ENCODE measurements at regions not wholly inside any gene's neighbourhood (a gene's known extent, or its start where the extent isn't known, plus 50 kb on each side); places are given as distances from the start of the nearest gene placed in this dataset.
A peak's percentile ranks its signal among the peaks of the same experiment; 100 is the strongest.
"Not testable (repeated sequence)": the region's sequence is repeated elsewhere in the genome, so short reads cannot be mapped to it uniquely, and the experiment has no call there.

GRCh38 chr2:53490659-53491058 lies 276.9 kb upstream of the CHAC2 start:
- Histone ChIP-seq H3K9me3 (ENCODE audit: control insufficient read depth, insufficient read depth, low read length) (peaks cover 4% of the 10 kb centered on the region; the same call in 1 of the 2 replicates), H3K4me3 (ENCODE audit: low read depth, low read length) (no peak overlapping the region), H3K27ac (ENCODE audit: low read depth, low read length) (peak overlapping the region; percentile 42), H3K27me3 (ENCODE audit: control insufficient read depth, insufficient read depth, low read length) (no peaks in the 10 kb centered on the region)
- peak; percentile 62 for DNase-seq (ENCODE audit: low read depth, low spot score)
- CTCF ChIA-PET: interaction anchor here (1.4 kb wide), 1 partner anchor 68 kb away, joined by 4 read pairs; no protein-coding TSS in a partner anchor
- POLR2A ChIA-PET: interaction anchor here (0.6 to 1.4 kb wide), 2 partner anchors 22 to 27 kb away, joined by 4 to 5 read pairs; no protein-coding TSS in a partner anchor
- TF ChIP-seq CTCF (IDR thresholded peaks at IDR 0.05; ENCODE audit: low read depth, low read length): no peak

DNA sequence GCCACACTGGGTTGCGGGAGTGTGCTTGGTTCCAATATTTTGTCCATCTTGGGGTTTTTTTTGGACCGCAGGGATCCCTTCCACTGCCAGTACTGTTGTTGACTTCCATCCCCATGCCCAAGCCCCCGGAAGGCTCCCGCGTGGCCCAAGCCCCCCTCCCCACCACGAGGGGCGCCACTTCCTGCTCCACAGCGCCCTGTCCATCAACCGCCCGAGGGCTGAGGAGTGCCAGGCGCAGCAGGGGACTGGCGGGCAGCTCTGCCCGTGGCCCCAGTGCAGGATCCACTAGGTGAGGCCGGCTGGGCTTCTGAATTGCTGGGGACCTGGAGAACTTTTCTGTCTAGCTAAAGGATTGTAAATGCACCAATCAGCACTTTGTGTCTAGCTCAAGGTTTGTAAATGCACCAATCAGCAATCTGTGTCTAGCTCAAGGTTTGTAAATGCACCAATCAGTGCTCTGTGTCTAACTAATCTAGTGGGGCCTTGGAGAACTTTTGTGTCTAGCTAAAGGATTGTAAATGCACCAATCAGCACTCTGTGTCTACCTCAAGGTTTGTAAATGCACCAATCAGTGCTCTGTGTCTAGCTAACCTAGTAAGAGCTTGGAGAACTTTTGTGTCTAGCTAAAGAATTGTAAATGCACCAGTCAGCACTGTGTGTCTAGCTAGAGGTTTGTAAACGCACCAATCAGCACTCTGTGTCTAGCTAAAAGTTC lies 281.3 kb upstream of the CHAC2 start:
- H3K27me3 ChIP-seq (ENCODE audit: control insufficient read depth, insufficient read depth, low read length); H3K27ac ChIP-seq (ENCODE audit: low read depth, low read length); H3K4me3 ChIP-seq (ENCODE audit: low read depth, low read length); POLR2A ChIA-PET; DNase-seq (ENCODE audit: low read depth, low spot score); H3K9me3 ChIP-seq (ENCODE audit: control insufficient read depth, insufficient read depth, low read length): not testable (repeated sequence)
- CTCF ChIA-PET: interaction anchor here (0.6 kb wide), 1 partner anchor 231 kb away, joined by 3 read pairs; no protein-coding TSS in a partner anchor

- ChIA-PET CTCF (no interaction called here), POLR2A (no interaction called here)
- no peak overlapping the region for H3K27ac ChIP-seq (ENCODE audit: low read depth, low read length)
- no peak for DNase-seq (ENCODE audit: low read depth, low spot score)
- TF ChIP-seq CTCF (IDR thresholded peaks at IDR 0.05; ENCODE audit: low read depth, low read length): no peak
- H3K27me3 ChIP-seq (ENCODE audit: control insufficient read depth, insufficient read depth, low read length): no peaks in the 10 kb centered on the region
- peaks cover 4% of the 10 kb centered on the region; the same call in 1 of the 2 replicates for H3K9me3 ChIP-seq (ENCODE audit: control insufficient read depth, insufficient read depth, low read length)
- H3K4me3 ChIP-seq (ENCODE audit: low read depth, low read length): no peak overlapping the region
Observed at GRCh38 chr2:53485021-53485728, 282.4 kb upstream of the CHAC2 start.

- no peak overlapping the region for H3K27ac ChIP-seq (ENCODE audit: low read depth, low read length)
- no peak for TF ChIP-seq CTCF (IDR thresholded peaks at IDR 0.05; ENCODE audit: low read depth, low read length)
- no peak for DNase-seq (ENCODE audit: low read depth, low spot score)
- CTCF ChIA-PET: no interaction called here
- H3K27me3 ChIP-seq (ENCODE audit: control insufficient read depth, insufficient read depth, low read length): no peaks in the 10 kb centered on the region
- H3K9me3 ChIP-seq (ENCODE audit: control insufficient read depth, insufficient read depth, low read length): peaks cover 4% of the 10 kb centered on the region; the same call in 1 of the 2 replicates
- POLR2A ChIA-PET: no interaction called here
- no peak overlapping the region for H3K4me3 ChIP-seq (ENCODE audit: low read depth, low read length)
Observed at GRCh38 chr2:53484531-53484930, 283.1 kb upstream of the CHAC2 start.

- Histone ChIP-seq H3K4me3 (ENCODE audit: low read depth, low read length) (no peak overlapping the region), H3K9me3 (ENCODE audit: control insufficient read depth, insufficient read depth, low read length) (no peaks in the 10 kb centered on the region), H3K27me3 (ENCODE audit: control insufficient read depth, insufficient read depth, low read length) (no peaks in the 10 kb centered on the region), H3K27ac (ENCODE audit: low read depth, low read length) (no peak overlapping the region)
- POLR2A ChIA-PET: no interaction called here
- TF ChIP-seq CTCF (IDR thresholded peaks at IDR 0.05; ENCODE audit: low read depth, low read length): no peak
- CTCF ChIA-PET: interaction anchor here (0.9 kb wide), 1 partner anchor 15 kb away, joined by 3 read pairs; no protein-coding TSS in a partner anchor
- DNase-seq (ENCODE audit: low read depth, low spot score): no peak
Observed at GRCh38 chr2:53477517-53477916, 290.1 kb upstream of the CHAC2 start.

Measured in AG04450 (cell line).